ENCODE measurements at regions not wholly inside any gene's neighbourhood (a gene's known extent, or its start where the extent isn't known, plus 50 kb on each side); places are given as distances from the start of the nearest gene placed in this dataset.

- Histone ChIP-seq H3K9me2 (replicated peaks; ENCODE audit: insufficient read depth, low read length) (no peaks in the 10 kb centered on the region), H3K27ac (ENCODE audit: low read depth, low read length) (no peak overlapping the region), H2AFZ (ENCODE audit: low read depth, low read length, severe bottlenecking) (no peak overlapping the region), H3K9me3 (ENCODE audit: insufficient read depth, low read length) (no peaks in the 10 kb centered on the region), H3K9ac (ENCODE audit: low read length) (no peak overlapping the region), H3K36me3 (ENCODE audit: low read length) (no peaks in the 10 kb centered on the region), H3K79me2 (ENCODE audit: insufficient read depth, low read length) (no peaks in the 10 kb centered on the region), H3K4me2 (ENCODE audit: low read depth, low read length, poor library complexity, severe bottlenecking) (no peak overlapping the region), H3F3A (ENCODE audit: insufficient read depth) (no peaks in the 10 kb centered on the region), H3K4me3 (ENCODE audit: insufficient read depth, low read length, poor library complexity, severe bottlenecking) (no peak overlapping the region), H4K20me1 (ENCODE audit: low read depth, low read length) (no peaks in the 10 kb centered on the region), H3K27me3 (ENCODE audit: low read length) (no peaks in the 10 kb centered on the region)
- no peak for TF ChIP-seq CTCF (IDR thresholded peaks at IDR 0.05; ENCODE audit: insufficient read depth, low read length, poor library complexity, severe bottlenecking)
- TF ChIP-seq EZH2phosphoT487 (conservative IDR thresholded peaks at IDR 0.05; ENCODE audit: low read length) = no peak
Observed at GRCh38 chr5:167790045-167790444, 501.4 kb upstream of the WWC1 start.

GRCh38 chr5:167790462-167791260 lies 500.8 kb upstream of the WWC1 start:
- Histone ChIP-seq H3K27me3 (ENCODE audit: low read length) (no peaks in the 10 kb centered on the region), H3F3A (ENCODE audit: insufficient read depth) (no peaks in the 10 kb centered on the region), H3K79me2 (ENCODE audit: insufficient read depth, low read length) (no peaks in the 10 kb centered on the region), H3K4me3 (ENCODE audit: insufficient read depth, low read length, poor library complexity, severe bottlenecking) (no peak overlapping the region), H3K27ac (ENCODE audit: low read depth, low read length) (no peak overlapping the region), H3K9me3 (ENCODE audit: insufficient read depth, low read length) (no peaks in the 10 kb centered on the region), H3K9ac (ENCODE audit: low read length) (no peak overlapping the region), H4K20me1 (ENCODE audit: low read depth, low read length) (no peaks in the 10 kb centered on the region), H3K4me2 (ENCODE audit: low read depth, low read length, poor library complexity, severe bottlenecking) (no peak overlapping the region), H2AFZ (ENCODE audit: low read depth, low read length, severe bottlenecking) (no peak overlapping the region), H3K36me3 (ENCODE audit: low read length) (no peaks in the 10 kb centered on the region), H3K9me2 (replicated peaks; ENCODE audit: insufficient read depth, low read length) (no peaks in the 10 kb centered on the region)
- TF ChIP-seq EZH2phosphoT487 (conservative IDR thresholded peaks at IDR 0.05; ENCODE audit: low read length) (no peak), CTCF (IDR thresholded peaks at IDR 0.05; ENCODE audit: insufficient read depth, low read length, poor library complexity, severe bottlenecking) (no peak)

DNA sequence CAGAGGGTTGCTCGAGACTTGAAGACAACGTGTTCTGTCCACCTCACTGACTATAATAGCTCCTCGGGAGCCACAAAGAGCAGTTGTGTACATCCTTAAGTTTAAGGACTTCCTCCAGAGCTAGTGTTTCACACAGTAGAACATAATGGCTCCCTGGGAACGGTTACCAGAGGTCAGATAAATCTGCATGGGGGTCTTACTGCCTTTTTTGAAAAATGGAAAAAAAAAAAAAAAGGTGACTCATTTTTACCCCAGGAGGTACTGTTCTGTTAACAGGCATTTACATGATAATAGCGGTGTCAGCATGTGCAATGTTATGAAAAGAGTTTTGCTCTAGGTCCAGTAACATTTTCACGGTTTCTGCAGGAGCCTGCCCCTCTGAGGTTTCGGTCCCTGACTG lies 498.9 kb upstream of the WWC1 start:
- TF ChIP-seq CTCF (IDR thresholded peaks at IDR 0.05; ENCODE audit: insufficient read depth, low read length, poor library complexity, severe bottlenecking) = no peak
- TF ChIP-seq EZH2phosphoT487 (conservative IDR thresholded peaks at IDR 0.05; ENCODE audit: low read length) = no peak
- Histone ChIP-seq H3F3A (ENCODE audit: insufficient read depth) (no peaks in the 10 kb centered on the region), H3K27me3 (ENCODE audit: low read length) (no peaks in the 10 kb centered on the region), H3K4me2 (ENCODE audit: low read depth, low read length, poor library complexity, severe bottlenecking) (no peak overlapping the region), H3K79me2 (ENCODE audit: insufficient read depth, low read length) (no peaks in the 10 kb centered on the region), H3K27ac (ENCODE audit: low read depth, low read length) (no peak overlapping the region), H3K9me2 (replicated peaks; ENCODE audit: insufficient read depth, low read length) (no peaks in the 10 kb centered on the region), H3K36me3 (ENCODE audit: low read length) (no peaks in the 10 kb centered on the region), H3K9ac (ENCODE audit: low read length) (no peak overlapping the region), H3K9me3 (ENCODE audit: insufficient read depth, low read length) (no peaks in the 10 kb centered on the region), H2AFZ (ENCODE audit: low read depth, low read length, severe bottlenecking) (no peak overlapping the region), H4K20me1 (ENCODE audit: low read depth, low read length) (no peaks in the 10 kb centered on the region), H3K4me3 (ENCODE audit: insufficient read depth, low read length, poor library complexity, severe bottlenecking) (no peak overlapping the region)

Data from SU-DHL-6 (cell line).